Parathyroid adenoma (tissue), 2 donors: ENCODE measurements at regions not wholly inside any gene's neighbourhood (a gene's known extent, or its start where the extent isn't known, plus 50 kb on each side); places are given as distances from the start of the nearest gene placed in this dataset.

ENCODE experiments used
- H2AFZ ChIP-seq: fragments of 300-600 bp; sonication (generic); one replicate; pipeline ENCODE4 v1.7.0; 2017; ENCODE audit warnings: antibody characterized with exemption, mild to moderate bottlenecking
- H3K27ac ChIP-seq: fragments of 300-600 bp; sonication (generic); one replicate; pipeline ENCODE4 v1.7.0; 2017
- H3K27me3 ChIP-seq: fragments of 300-600 bp; sonication (generic); one replicate; pipeline ENCODE4 v1.7.0; 2017; ENCODE audit warnings: low read length; ENCODE audit not compliant: control insufficient read depth, insufficient read depth
- H3K36me3 ChIP-seq: fragments of 300-600 bp; sonication (generic); one replicate; pipeline ENCODE4 v1.7.0; 2017; ENCODE audit warnings: low read length; ENCODE audit not compliant: control insufficient read depth, insufficient read depth
- H3K4me1 ChIP-seq: fragments of 300-600 bp; sonication (generic); one replicate; pipeline ENCODE4 v1.7.0; 2017; ENCODE audit warnings: control low read depth
- H3K4me2 ChIP-seq: fragments of 300-600 bp; sonication (generic); one replicate; pipeline ENCODE4 v1.7.0; 2017; ENCODE audit warnings: low read length
- H3K4me3 ChIP-seq: fragments of 300-600 bp; sonication (generic); one replicate; pipeline ENCODE4 v1.7.0; 2017; ENCODE audit warnings: low read depth, low read length
- H3K79me2 ChIP-seq: fragments of 300-600 bp; sonication (generic); one replicate; pipeline ENCODE4 v1.7.0; 2017; ENCODE audit warnings: control low read depth
- H3K9ac ChIP-seq: fragments of 300-600 bp; sonication (generic); one replicate; pipeline ENCODE4 v1.7.0; 2017; ENCODE audit warnings: mild to moderate bottlenecking
- H3K9me3 ChIP-seq: fragments of 300-600 bp; sonication (generic); one replicate; pipeline ENCODE4 v1.7.0; 2017; ENCODE audit warnings: low read length; ENCODE audit not compliant: control insufficient read depth
- CTCF ChIP-seq: fragments of 300-600 bp; sonication (generic); IDR thresholded peaks from one replicate; pipeline ENCODE4 v1.7.0; 2017; ENCODE audit warnings: antibody characterized with exemption, mild to moderate bottlenecking
- donor health status: primary hyperparathyroidism.

DNA sequence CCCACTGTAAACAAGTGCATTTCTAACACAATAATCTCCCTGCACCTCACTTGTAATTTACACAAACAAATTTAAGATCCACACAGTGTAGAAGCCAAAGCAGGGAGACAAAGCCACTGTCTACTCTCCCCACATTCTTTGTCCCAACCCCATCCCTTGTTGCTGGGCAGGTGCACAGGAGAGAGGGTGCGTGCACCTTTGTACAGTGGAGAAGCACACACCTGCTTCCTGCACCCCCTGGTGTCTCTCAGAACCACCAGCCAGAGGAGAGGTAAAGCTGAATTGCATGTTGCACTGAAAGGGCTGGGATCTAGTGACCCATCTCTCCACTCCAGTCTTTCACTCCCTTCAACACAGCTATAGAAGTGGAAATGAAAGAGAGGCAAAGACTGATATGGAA is 51.4 kb upstream of the IFNG-AS1 start:
- H3K27me3 ChIP-seq = no peaks in the 10 kb centered on the region
- no peaks in the 10 kb centered on the region for H3K79me2 ChIP-seq
- no peak overlapping the region for H3K27ac ChIP-seq
- H3K9ac ChIP-seq = no peak overlapping the region
- no peak overlapping the region for H3K4me3 ChIP-seq
- H3K4me1 ChIP-seq = no peaks in the 10 kb centered on the region
- H3K36me3 ChIP-seq = no peaks in the 10 kb centered on the region
- no peak overlapping the region for H3K4me2 ChIP-seq
- no peak overlapping the region for H2AFZ ChIP-seq
- TF ChIP-seq CTCF = no peak
- H3K9me3 ChIP-seq = no peaks in the 10 kb centered on the region
